Peyer's patch (tissue), 4 donors: ENCODE measurements at regions not wholly inside any gene's neighbourhood (a gene's known extent, or its start where the extent isn't known, plus 50 kb on each side); places are given as distances from the start of the nearest gene placed in this dataset.

Experiments used
- CTCF ChIP-seq, 6 experiments: fragments of 450-650 bp in 4 of 6; fragments of 200-600 bp in 2 of 6; sonication (generic) in 1 of 6; IDR thresholded peaks; one replicate each; pipeline ENCODE4 v1.5.1; 2017 to 2019; ENCODE audit warnings: antibody characterized with exemption in 6 of 6, mild to moderate bottlenecking in 3 of 6, moderate library complexity in 1 of 6
- POLR2A ChIP-seq, 2 donors: fragments of 450-650 bp; IDR thresholded peaks; one replicate each; pipeline ENCODE4 v1.5.1; 2017; ENCODE audit warnings: antibody characterized with exemption in 2 of 2, mild to moderate bottlenecking in 2 of 2, moderate library complexity in 2 of 2

- no peak for TF ChIP-seq CTCF (IDR thresholded peaks at IDR 0.05)
- no peak for TF ChIP-seq POLR2A (IDR thresholded peaks at IDR 0.05)
These were observed 873.2 kb downstream of the METTL15 start for GRCh38 chr11:28981381-28981780.
